IMR-90 (cell line): ENCODE measurements at regions not wholly inside any gene's neighbourhood (a gene's known extent, or its start where the extent isn't known, plus 50 kb on each side); places are given as distances from the start of the nearest gene placed in this dataset.

Experiments used
- CEBPB ChIP-seq: IDR thresholded peaks from 2 replicates; pipeline ENCODE4 v1.6.1; 2012; ENCODE audit warnings: low read depth, low read length, improper control_type of control experiment
- CHD1 ChIP-seq: IDR thresholded peaks from 2 replicates; pipeline ENCODE4 v1.6.1; 2012; ENCODE audit warnings: low read depth, low read length, improper control_type of control experiment
- CTCF ChIP-seq: conservative IDR thresholded peaks from 2 replicates; pipeline ENCODE4 v1.5.1; 2012; ENCODE audit warnings: mild to moderate bottlenecking, low read depth, low read length, improper control_type of control experiment
- FOS ChIP-seq: fragments of 150-350 bp; IDR thresholded peaks from 2 replicates; pipeline ENCODE4 v1.6.1; 2016; ENCODE audit warnings: low read depth, low read length
- POLR2A ChIP-seq: IDR thresholded peaks from 2 replicates; pipeline ENCODE4 v1.6.1; 2012; ENCODE audit warnings: mild to moderate bottlenecking, low read depth, low read length
- RAD21 ChIP-seq: IDR thresholded peaks from 2 replicates; pipeline ENCODE4 v1.6.1; 2012; ENCODE audit warnings: low read length, improper control_type of control experiment
- RCOR1 ChIP-seq: IDR thresholded peaks from 2 replicates; pipeline ENCODE4 v1.6.1; 2012; ENCODE audit warnings: mild to moderate bottlenecking, low read length, improper control_type of control experiment; ENCODE audit not compliant: insufficient replicate concordance
- USF2 ChIP-seq: fragments of 150-350 bp; IDR thresholded peaks from 2 replicates; pipeline ENCODE4 v1.6.1; 2017; ENCODE audit warnings: mild to moderate bottlenecking, antibody characterized with exemption, low read length, low read depth

- TF ChIP-seq CTCF (no peak), RCOR1 (no peak), CHD1 (no peak), USF2 (no peak), POLR2A (no peak), FOS (no peak), RAD21 (no peak), CEBPB (no peak)
Measured at GRCh38 chr5:66498791-66499207, 97.4 kb upstream of the MAST4 start.
